Brain microvascular endothelial cell (primary cell): ENCODE measurements at regions not wholly inside any gene's neighbourhood (a gene's known extent, or its start where the extent isn't known, plus 50 kb on each side); places are given as distances from the start of the nearest gene placed in this dataset.

Source experiments
- DNase-seq: peaks from one replicate; pipeline ENCODE4 v3.0.0-alpha.2; 2020
- H3K27ac ChIP-seq: fragments of 250-450 bp; sonication (Bioruptor Pico); 2 replicates; pipeline ENCODE4 v1.5.1; 2020; ENCODE audit warnings: mild to moderate bottlenecking, moderate library complexity
- H3K27me3 ChIP-seq: fragments of 250-450 bp; sonication (Bioruptor Pico); replicated peaks from 2 replicates; pipeline ENCODE4 v1.5.1; 2020; ENCODE audit warnings: mild to moderate bottlenecking
- H3K36me3 ChIP-seq: fragments of 250-450 bp; sonication (Bioruptor Pico); replicated peaks from 2 replicates; pipeline ENCODE4 v1.5.1; 2020; ENCODE audit warnings: mild to moderate bottlenecking
- H3K4me3 ChIP-seq: 2 replicates; pipeline ENCODE4 v1.5.1; 2011; ENCODE audit warnings: low read depth, mild to moderate bottlenecking, control low read depth, low read length, moderate library complexity
- in situ Hi-C: cut with HindIII; loops from 2 replicates; pipeline ENCODE4 v1.10.0; 2017; ENCODE audit warnings: low sequenced_read_pairs, low pct_ligation_motif_present
- TF ChIP-seq, protein P1 (sequence below): IDR thresholded peaks from 2 replicates; pipeline ENCODE4 v1.5.1; 2011; ENCODE audit warnings: low read depth, mild to moderate bottlenecking, moderate library complexity, low read length, control low read depth, inconsistent platforms; ENCODE audit errors: missing control alignments

DNA sequence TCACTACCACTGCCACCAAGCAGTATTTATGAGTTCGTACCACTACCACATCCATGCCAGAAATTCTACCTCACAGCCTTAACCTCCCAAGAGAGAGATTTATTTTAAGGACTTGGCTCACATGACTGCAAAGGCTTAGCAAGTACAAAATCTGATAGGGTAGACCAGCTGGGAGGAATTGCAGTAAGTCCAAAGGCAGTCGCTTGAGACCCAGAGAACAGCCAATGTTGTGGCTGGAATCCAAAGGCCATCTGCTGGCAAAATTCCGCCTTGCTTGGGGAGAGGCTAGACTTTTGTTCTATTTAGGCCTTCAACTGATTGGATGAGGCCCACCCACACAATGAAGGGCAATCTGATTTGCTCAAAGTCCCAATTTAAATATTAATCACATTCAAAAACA is 101.4 kb upstream of the STT3B start:
- no peak overlapping the region for H3K4me3 ChIP-seq
- in situ Hi-C loops: no loop called here
- DNase-seq: no peak

DNA sequence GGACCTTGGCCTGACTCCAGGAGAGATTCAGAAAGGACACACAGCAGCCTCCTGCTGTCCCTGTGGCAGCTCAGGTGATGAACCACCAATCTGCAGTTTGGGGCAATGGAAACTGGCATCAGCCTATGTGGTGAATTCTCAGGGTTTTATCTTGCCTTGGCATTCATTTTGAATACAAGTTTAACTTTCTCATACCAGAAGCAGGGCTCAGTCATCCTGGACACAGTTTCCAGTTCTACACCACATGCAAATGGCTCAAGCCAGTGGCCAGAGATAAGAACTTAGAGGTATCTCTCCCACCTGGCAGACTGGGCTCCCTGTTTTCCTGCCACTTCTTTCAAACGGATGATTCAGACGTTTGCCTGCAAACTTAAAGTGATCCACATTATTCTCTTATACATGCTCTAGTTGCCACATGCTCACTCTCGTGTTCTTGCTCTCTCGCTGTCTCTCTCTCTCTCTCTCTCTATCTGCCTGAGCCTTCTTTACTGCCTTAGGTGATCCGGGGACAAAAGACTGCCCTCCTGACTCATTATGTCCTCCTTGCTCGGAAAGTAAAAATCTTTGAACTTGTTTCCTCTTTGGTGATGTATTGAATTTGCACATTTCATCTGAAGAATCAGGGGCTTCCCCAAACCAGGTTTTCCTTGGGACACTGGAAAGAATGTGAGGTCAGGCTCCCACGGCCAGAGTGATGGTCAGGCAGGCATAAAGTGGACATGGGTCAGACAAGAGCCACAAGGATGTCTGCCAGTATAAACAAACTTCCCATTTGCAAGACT is 99.6 kb upstream of the STT3B start:
- in situ Hi-C loops: no loop called here
- DNase-seq: no peak
- TF ChIP-seq, protein P1, sequence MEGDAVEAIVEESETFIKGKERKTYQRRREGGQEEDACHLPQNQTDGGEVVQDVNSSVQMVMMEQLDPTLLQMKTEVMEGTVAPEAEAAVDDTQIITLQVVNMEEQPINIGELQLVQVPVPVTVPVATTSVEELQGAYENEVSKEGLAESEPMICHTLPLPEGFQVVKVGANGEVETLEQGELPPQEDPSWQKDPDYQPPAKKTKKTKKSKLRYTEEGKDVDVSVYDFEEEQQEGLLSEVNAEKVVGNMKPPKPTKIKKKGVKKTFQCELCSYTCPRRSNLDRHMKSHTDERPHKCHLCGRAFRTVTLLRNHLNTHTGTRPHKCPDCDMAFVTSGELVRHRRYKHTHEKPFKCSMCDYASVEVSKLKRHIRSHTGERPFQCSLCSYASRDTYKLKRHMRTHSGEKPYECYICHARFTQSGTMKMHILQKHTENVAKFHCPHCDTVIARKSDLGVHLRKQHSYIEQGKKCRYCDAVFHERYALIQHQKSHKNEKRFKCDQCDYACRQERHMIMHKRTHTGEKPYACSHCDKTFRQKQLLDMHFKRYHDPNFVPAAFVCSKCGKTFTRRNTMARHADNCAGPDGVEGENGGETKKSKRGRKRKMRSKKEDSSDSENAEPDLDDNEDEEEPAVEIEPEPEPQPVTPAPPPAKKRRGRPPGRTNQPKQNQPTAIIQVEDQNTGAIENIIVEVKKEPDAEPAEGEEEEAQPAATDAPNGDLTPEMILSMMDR: no peak
- no peaks in the 10 kb centered on the region for H3K27me3 ChIP-seq
- H3K4me3 ChIP-seq: no peak overlapping the region
- H3K36me3 ChIP-seq: no peaks in the 10 kb centered on the region
- H3K27ac ChIP-seq: no peak overlapping the region

More for the DNA sequence above, 101.4 kb upstream of the STT3B start:
- H3K27ac ChIP-seq: no peak overlapping the region
- no peaks in the 10 kb centered on the region for H3K27me3 ChIP-seq
- TF ChIP-seq, protein P1: no peak
- no peaks in the 10 kb centered on the region for H3K36me3 ChIP-seq

DNA sequence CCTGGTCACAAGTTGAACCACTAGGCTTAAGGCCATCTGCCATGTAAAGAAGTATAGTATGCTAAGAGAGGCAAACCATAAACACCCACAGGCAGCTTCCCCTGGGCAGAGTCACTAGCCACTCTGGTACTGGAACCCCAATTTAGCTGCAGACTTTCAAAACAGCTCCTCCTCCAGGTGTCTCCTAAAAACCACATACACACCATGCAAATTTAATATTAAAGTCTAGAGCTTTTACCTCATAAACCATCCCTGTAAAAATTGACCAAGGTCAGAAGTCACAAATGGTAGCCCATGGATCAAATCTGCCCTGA is 99.1 kb upstream of the STT3B start:
- in situ Hi-C loops: no loop called here
- Histone ChIP-seq H3K27me3 (no peaks in the 10 kb centered on the region), H3K27ac (no peak overlapping the region), H3K36me3 (no peaks in the 10 kb centered on the region), H3K4me3 (no peak overlapping the region)
- no peak for DNase-seq
- TF ChIP-seq, protein P1: no peak

DNA sequence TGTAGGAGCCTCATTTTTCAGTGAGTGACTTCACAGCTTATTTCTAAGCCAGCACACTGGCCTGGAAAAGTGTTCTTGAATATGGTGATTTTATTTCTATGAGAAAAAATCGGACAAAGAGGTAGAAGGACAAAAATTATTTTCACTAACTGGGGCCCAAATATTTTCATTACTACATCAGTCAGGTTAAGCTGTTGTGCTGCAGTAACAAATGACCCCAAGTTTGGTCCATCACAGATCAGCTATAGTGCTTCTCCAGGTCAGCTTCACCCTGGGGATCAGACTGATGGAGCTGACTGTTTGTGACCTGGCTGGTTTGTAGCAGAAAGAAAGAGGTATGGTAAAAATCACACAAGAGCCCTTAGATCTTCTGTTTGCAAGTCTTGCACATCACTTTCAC is 97.9 kb upstream of the STT3B start:
- Histone ChIP-seq H3K4me3 (no peak overlapping the region), H3K36me3 (no peaks in the 10 kb centered on the region), H3K27me3 (no peaks in the 10 kb centered on the region), H3K27ac (no peak overlapping the region)
- DNase-seq: no peak
- in situ Hi-C loops: no loop called here
- TF ChIP-seq, protein P1: no peak

DNA sequence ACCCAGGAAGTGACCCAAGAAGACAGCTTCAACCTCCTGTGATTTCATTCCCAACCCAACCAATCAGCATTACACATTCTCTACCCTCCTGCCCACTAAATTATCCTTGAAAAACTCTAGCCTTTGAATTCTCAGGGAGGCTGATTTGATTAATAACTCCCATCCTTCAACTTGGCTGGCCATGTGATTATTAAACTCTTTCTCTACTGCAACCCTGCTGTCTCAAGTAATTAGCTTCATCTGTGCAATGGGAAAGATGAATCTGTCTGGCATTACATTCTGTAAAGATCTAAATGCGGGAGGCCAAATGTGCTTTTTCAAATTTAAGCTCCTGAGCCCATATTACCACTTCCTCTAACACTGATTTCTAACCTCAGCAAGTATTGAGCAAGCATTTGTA is 95.9 kb upstream of the STT3B start:
- DNase-seq: no peak
- TF ChIP-seq, protein P1: no peak
- Histone ChIP-seq H3K4me3 (no peak overlapping the region), H3K27me3 (no peaks in the 10 kb centered on the region), H3K27ac (no peak overlapping the region), H3K36me3 (no peaks in the 10 kb centered on the region)
- in situ Hi-C loops: no loop called here

DNA sequence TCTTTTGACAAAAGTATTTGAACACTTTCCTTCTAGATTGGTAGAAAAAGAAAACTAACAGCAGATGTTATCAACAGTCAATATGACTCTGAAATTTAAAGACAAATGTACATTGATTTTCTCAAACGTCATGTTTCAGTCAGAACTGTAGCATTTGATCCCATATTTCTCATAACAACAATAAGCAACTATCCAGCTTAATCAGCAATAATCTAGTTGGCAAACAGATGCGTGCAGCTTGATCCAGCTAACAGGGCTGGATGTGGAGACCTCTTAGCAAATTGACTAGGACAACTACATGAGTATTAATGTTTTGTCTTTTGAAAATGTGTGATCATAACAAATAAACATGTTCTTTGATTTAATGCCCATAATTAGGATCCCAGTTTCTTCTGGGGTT is 94.0 kb upstream of the STT3B start:
- Histone ChIP-seq H3K27ac (no peak overlapping the region), H3K36me3 (no peaks in the 10 kb centered on the region), H3K27me3 (no peaks in the 10 kb centered on the region), H3K4me3 (no peak overlapping the region)
- TF ChIP-seq, protein P1: no peak
- DNase-seq: no peak
- in situ Hi-C loops: no loop called here
